G401 (cell line): ENCODE measurements at regions not wholly inside any gene's neighbourhood (a gene's known extent, or its start where the extent isn't known, plus 50 kb on each side); places are given as distances from the start of the nearest gene placed in this dataset.
A peak's percentile ranks its signal among the peaks of the same experiment; 100 is the strongest.

ENCODE experiments used
- DNase-seq: peaks from one replicate; pipeline ENCODE4 v3.0.0-alpha.2; 2015; ENCODE audit warnings: low spot score
- in situ Hi-C: cut with HindIII; loops from 2 replicates; pipeline ENCODE4 v1.10.0; 2016; ENCODE audit warnings: low sequenced_read_pairs, mixed read lengths

- in situ Hi-C loops: no loop called here
- DNase-seq: no peak
These were observed 205.7 kb downstream of the SOCS6 start for GRCh38 chr18:70494524-70494923.

- no peak for DNase-seq
- in situ Hi-C loops: no loop called here
These were observed 204.6 kb downstream of the SOCS6 start for GRCh38 chr18:70493461-70493860.

DNA sequence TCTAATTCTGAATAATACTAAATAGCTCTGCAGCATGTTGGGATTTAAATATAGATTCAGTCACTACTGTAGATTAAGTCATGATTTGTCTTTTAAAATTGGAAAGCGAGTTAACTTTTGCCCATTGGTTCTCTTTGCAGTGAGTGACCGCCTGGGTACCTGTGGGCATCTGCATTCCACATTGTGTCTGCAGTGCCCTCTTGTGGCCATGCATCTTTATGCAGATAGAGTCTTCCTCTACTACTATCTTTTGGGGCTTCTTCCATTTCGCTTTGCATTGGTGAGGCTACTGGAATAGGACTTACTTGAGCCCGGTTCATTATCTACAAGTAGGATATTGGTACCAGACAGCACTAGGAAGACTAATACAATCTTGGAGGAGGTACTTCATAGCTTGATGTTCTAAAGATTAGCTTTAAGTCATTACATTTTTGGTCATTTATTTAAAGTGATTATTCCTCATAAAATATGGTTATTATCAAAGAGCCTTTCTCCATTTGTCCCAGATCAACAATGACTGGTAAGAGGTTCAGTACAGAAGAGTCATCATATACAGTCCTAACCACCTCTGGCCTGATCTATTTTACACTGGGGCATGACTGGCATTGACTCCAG lies 203.0 kb downstream of the SOCS6 start:
- in situ Hi-C loops: no loop called here
- peak; percentile 57 for DNase-seq

DNA sequence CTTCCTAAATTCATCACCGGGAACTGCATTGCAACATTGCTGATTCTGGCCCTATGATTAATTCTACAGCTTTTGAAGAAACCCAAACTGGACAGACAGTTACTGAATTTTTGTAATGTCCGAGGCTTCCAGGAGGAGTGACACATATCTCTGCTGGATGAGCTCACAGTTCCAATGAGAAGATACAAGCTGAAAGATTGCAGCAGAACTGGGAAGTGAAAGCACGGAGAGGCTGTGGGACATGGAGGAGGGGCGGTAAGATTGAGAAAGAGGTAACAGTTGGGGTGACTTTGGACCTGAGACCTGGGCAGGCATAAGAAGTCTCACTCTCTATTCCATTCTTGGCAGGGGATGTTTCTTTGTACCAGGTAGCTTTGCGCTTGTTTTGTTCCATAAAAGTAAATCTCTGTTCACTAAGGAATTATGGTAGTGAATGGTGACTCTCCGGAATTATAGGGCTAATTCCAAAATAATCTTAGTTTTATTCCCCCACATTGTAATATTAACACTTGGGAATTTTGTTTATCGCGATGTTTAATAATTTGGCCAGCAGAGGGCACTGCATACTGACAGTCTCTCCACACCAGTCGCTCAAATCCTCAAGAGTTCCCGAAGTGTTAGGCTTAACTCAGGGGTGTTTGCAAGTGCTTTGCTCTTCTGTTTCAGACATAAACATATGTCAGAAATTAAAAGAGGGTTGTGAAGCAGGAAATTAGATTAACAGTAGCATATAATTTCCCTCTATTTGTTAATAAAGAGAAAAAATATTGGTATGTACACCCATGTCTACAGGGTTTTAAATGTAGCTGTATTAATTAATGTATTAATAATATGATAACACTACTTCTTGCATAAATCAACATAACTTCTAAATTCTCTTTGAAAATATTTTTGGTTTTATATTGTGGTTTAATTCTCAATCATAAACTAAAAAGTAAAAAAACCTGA lies 201.4 kb downstream of the SOCS6 start:
- in situ Hi-C loops: no loop called here
- DNase-seq: peak; percentile 88

DNA sequence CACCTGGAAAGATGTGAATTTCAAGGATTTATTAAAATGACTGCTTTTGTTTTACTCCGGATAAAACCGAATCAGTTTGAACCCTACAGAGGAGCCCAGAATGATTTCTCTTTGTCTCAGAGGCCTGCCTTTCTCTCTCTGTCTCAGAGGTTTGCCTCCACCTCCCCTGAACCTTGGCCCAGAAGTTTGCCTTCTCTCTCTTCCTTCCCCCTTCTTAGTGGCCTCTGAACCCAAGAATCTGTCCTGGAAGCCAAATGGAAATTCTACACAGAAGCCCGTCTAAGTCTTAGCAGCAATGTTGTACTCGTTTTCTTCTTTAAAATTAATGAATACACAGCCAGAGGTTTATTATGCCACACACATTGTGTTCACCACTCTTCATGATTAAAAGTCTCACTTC lies 200.7 kb downstream of the SOCS6 start:
- DNase-seq: no peak
- in situ Hi-C loops: no loop called here

GRCh38 chr18:70469916-70470315 lies 181.1 kb downstream of the SOCS6 start:
- peak; percentile 82 for DNase-seq
- in situ Hi-C loops: no loop called here

- in situ Hi-C loops: no loop called here
- peak; percentile 54 for DNase-seq
These were observed 180.2 kb downstream of the SOCS6 start for GRCh38 chr18:70468861-70469547.

- in situ Hi-C loops: no loop called here
- DNase-seq: peak; percentile 86
These were observed 175.7 kb downstream of the SOCS6 start for GRCh38 chr18:70464343-70465114.

DNA sequence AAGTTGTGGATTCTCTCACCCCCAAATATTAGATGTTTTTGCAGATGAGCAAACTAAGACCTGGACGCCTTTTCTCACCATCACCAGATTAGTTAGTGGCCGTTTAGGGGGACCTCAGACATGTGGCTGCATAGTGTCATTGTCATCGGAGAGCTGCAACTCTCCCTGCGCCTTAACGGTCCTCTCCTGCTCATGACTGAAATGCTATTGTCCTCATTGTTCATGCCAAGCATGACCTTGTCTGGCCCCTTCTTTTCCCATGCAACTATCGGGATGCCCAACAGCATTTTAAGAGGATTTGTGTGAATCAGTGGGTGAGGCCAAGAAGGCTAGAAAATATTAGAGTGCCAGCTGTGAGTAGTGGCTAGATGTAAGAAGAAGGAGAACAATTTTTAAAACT lies 174.2 kb downstream of the SOCS6 start:
- no peak for DNase-seq
- in situ Hi-C loops: no loop called here

- no peak for DNase-seq
- in situ Hi-C loops: no loop called here
These were observed 173.2 kb downstream of the SOCS6 start for GRCh38 chr18:70462078-70462439.

DNA sequence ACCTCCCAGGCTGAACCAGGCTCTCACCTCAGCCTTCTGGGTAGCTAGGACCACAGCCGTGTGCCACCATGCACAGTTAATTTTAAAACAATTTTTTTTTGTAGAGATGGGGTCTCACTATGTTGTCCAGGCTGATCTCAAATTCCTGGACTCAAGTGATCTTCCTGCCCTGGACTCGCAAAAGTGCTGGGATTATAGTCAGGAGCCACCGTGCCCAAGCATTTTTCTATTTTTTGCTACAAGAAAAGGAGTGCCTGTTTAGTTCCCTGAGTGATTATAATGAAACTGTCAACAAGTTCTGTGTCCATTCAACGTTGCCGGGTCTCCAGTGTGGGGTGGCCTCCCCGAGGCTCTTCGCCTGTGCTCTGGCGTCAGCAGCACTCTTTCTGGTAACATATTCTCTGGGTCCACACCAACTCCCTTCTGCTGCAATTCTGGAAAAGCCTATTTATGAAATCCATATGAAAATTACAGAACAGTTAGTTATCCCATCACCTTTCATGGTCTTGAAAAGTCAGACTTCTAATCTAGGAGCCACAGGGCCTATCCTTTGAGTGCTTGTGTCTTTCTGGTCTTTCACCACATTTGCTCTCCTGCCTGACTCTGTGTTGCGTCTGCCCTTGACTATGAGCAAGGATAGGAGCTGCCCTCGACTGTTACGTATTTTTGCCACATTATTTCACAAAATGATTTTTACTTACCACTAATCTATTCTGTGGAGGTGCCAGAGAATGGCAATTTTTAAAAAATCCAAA lies 172.7 kb downstream of the SOCS6 start:
- peak; percentile 38 for DNase-seq
- in situ Hi-C loops: no loop called here

- DNase-seq: peak; percentile 76
- in situ Hi-C loops: no loop called here
These were observed 170.9 kb downstream of the SOCS6 start for GRCh38 chr18:70459731-70460130.

DNA sequence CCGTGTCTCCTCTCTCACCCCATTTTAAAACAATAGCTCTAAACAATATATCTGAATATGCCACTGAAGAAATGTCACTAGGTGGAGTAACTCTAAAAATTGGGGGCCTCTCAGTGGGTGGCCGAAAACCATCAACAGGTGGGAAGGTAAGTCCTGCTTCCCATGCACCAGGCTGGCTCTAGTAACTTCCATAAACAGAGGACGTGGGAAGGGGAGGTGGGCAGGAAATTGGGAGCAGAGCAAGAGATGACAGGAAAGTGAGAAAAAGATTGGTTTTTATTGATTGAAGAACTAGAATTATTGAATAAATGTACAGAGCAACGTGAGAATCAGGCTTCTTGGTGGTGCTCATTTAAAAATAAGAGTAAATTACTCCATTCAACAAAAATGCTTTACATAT lies 170.4 kb downstream of the SOCS6 start:
- DNase-seq: peak; percentile 61
- in situ Hi-C loops: no loop called here

DNA sequence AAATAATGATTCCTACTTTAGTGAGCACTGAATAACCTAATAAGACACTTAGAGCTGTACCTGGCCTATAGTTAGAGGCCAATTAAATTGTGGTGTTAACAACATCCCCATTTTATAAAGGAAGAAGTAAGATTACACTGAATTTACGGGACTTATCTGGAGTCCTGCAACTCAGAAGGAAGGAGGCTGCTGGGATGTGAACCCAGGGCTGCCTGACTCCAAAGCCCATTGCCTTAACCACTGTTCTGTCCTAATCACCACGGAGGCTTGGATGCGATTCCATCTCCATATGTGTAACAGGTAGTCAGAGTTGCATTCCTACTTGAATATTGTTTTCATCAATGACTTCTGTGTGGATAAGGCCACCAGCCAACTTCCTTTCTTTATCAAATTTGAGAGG lies 168.9 kb downstream of the SOCS6 start:
- in situ Hi-C loops: no loop called here

DNA sequence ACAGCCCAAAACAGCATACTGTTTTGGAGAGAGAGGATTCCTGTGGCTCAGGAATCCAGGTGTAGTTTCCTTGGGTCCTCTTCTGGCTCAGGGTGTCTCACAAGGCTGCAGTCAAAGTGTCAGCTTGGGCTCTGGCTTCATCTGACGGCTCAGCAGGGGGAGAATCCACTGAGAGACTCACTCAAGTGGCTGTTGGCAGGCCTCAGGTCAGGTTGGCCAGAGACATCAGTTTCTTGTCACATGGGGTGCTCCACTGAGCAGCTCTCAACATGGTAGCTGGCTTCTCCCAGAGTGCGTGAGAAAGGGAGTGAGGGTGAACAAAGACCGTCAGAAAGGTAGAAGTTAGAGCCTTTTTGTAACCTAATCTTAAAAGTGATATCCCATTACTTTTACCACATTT lies 168.4 kb downstream of the SOCS6 start:
- in situ Hi-C loops: no loop called here
- peak; percentile 77 for DNase-seq

More for the DNA sequence above, 168.9 kb downstream of the SOCS6 start:
- DNase-seq: peak; percentile 40

GRCh38 chr18:70456376-70456775 lies 167.5 kb downstream of the SOCS6 start:
- in situ Hi-C loops: no loop called here
- no peak for DNase-seq

- no peak for DNase-seq
These were observed 166.9 kb downstream of the SOCS6 start for GRCh38 chr18:70455731-70456130.

GRCh38 chr18:70454704-70455322 lies 166.0 kb downstream of the SOCS6 start:
- peak; percentile 90 for DNase-seq
- in situ Hi-C loops: no loop called here

More at GRCh38 chr18:70455731-70456130, 166.9 kb downstream of the SOCS6 start:
- in situ Hi-C loops: no loop called here
